ENCODE measurements at regions not wholly inside any gene's neighbourhood (a gene's known extent, or its start where the extent isn't known, plus 50 kb on each side); places are given as distances from the start of the nearest gene placed in this dataset.

GRCh38 chr15:47477341-47477740 is 240.0 kb upstream of the SEMA6D start:
- no peak for DNase-seq (ENCODE audit: extremely low read depth, low read depth)
- no peak for TF ChIP-seq CTCF (IDR thresholded peaks at IDR 0.05; ENCODE audit: low read depth, low read length)

GRCh38 chr15:47484059-47484458 is 233.2 kb upstream of the SEMA6D start:
- no peak for DNase-seq (ENCODE audit: extremely low read depth, low read depth)
- no peak for TF ChIP-seq CTCF (IDR thresholded peaks at IDR 0.05; ENCODE audit: low read depth, low read length)

GRCh38 chr15:47484997-47485396 is 232.3 kb upstream of the SEMA6D start:
- DNase-seq (ENCODE audit: extremely low read depth, low read depth) = no peak
- no peak for TF ChIP-seq CTCF (IDR thresholded peaks at IDR 0.05; ENCODE audit: low read depth, low read length)

GRCh38 chr15:47485419-47485818 is 231.9 kb upstream of the SEMA6D start:
- TF ChIP-seq CTCF (IDR thresholded peaks at IDR 0.05; ENCODE audit: low read depth, low read length) = no peak

GRCh38 chr15:47486040-47486439 is 231.3 kb upstream of the SEMA6D start:
- DNase-seq (ENCODE audit: extremely low read depth, low read depth) = no peak
- TF ChIP-seq CTCF (IDR thresholded peaks at IDR 0.05; ENCODE audit: low read depth, low read length) = no peak

More at GRCh38 chr15:47485419-47485818, 231.9 kb upstream of the SEMA6D start:
- DNase-seq (ENCODE audit: extremely low read depth, low read depth) = no peak

GRCh38 chr15:47492195-47492594 is 225.1 kb upstream of the SEMA6D start:
- DNase-seq (ENCODE audit: extremely low read depth, low read depth) = no peak
- TF ChIP-seq CTCF (IDR thresholded peaks at IDR 0.05; ENCODE audit: low read depth, low read length) = no peak

GRCh38 chr15:47493357-47494247 is 223.7 kb upstream of the SEMA6D start:
- no peak for TF ChIP-seq CTCF (IDR thresholded peaks at IDR 0.05; ENCODE audit: low read depth, low read length)
- DNase-seq (ENCODE audit: extremely low read depth, low read depth) = no peak

Measured in AG09319 (cell line).